K562 (cell line): ENCODE measurements at regions not wholly inside any gene's neighbourhood (a gene's known extent, or its start where the extent isn't known, plus 50 kb on each side); places are given as distances from the start of the nearest gene placed in this dataset.

ENCODE experiments used
- ATAC-seq: fragments of 200-7000 bp; cut with Tn5 transposase; 3 replicates; pipeline ENCODE4 v1.9.1; 2020; ENCODE audit warnings: moderate library complexity
- BruUV-seq: library from RNA; stranded (reverse); fragments of 400-500 nt; replicated peaks from 2 replicates; lab custom pipeline; 2021; lab: Mats Ljungman, UMichigan
- CTCF ChIA-PET: fragments of 300-600 bp; formaldehyde crosslinking; extraction: SDS; loops from one replicate; lab custom pipeline; 2021; ENCODE audit warnings: low intra/inter-chr PET ratio; lab: Yijun Ruan, JAX
- POLR2A ChIA-PET: fragments of 300-600, 350-650 bp; sonication (Branson Sonifier 250); formaldehyde crosslinking; extraction: SDS; loops from one replicate; lab custom pipeline; 2021; ENCODE audit warnings: antibody characterized with exemption, inconsistent platforms; lab: Yijun Ruan, JAX
- DNase-seq, 4 experiments: peaks; one replicate each; pipeline versions ENCODE4 v3.0.0 to v3.0.0-alpha.2; 2011 to 2018; ENCODE audit warnings: low spot score in 3 of 4, mixed read lengths in 3 of 4; ENCODE audit errors: extremely low read depth in 1 of 4
- FAIRE-seq: peaks from 2 replicates; lab custom pipeline; 2011; peaks lifted over from hg19 to GRCh38; lab: Jason Lieb, UNC
- H2AFZ ChIP-seq: 2 replicates; pipeline ENCODE4 v1.6.0; 2011; ENCODE audit warnings: low read depth, low read length, control low read depth, inconsistent platforms
- H3K27ac ChIP-seq: fragments of 200-600 bp; 3 replicates; pipeline ENCODE4 v1.8.0; 2011; ENCODE audit warnings: low read depth, mild to moderate bottlenecking, control low read depth, inconsistent platforms, low read length, moderate library complexity, mixed read lengths; ENCODE audit errors: extremely low read depth
- H3K27me3 ChIP-seq, 2 experiments: fragments of 300-600 bp in 1 of 2; 2 replicates in 1 of 2; 3 replicates in 1 of 2; pipeline versions ENCODE4 v1.6.0 to v1.8.0; 2011; ENCODE audit warnings: inconsistent platforms in 2 of 2, low read length in 2 of 2, mild to moderate bottlenecking in 1 of 2, mixed read lengths in 1 of 2, moderate library complexity in 1 of 2; ENCODE audit not compliant: control insufficient read depth in 2 of 2, insufficient read depth in 2 of 2
- H3K36me3 ChIP-seq: fragments of 300-600 bp; 3 replicates; pipeline ENCODE4 v1.8.0; 2011; ENCODE audit warnings: mild to moderate bottlenecking, low read length, inconsistent platforms; ENCODE audit not compliant: control insufficient read depth, insufficient read depth
- H3K4me1 ChIP-seq, 2 experiments: fragments of 200-600 bp in 1 of 2; replicated peaks in 1 of 2; 2 replicates in 1 of 2; 3 replicates in 1 of 2; pipeline versions ENCODE4 v1.5.1 to v1.8.0; 2011; ENCODE audit warnings: inconsistent platforms in 2 of 2, low read length in 2 of 2, mild to moderate bottlenecking in 1 of 2, mixed read lengths in 1 of 2, moderate library complexity in 1 of 2; ENCODE audit not compliant: control insufficient read depth in 2 of 2, insufficient read depth in 2 of 2
- H3K4me2 ChIP-seq: 2 replicates; pipeline ENCODE4 v1.6.1; 2011; ENCODE audit warnings: low read length, control low read depth, inconsistent platforms, mixed read lengths; ENCODE audit not compliant: insufficient read depth
- H3K4me3 ChIP-seq: fragments of 200-600 bp; sonication (generic), shearing (Covaris generic); 2 replicates; pipeline ENCODE4 v1.5.1; 2016; ENCODE audit warnings: control low read depth, inconsistent platforms
- H3K79me2 ChIP-seq: fragments of 200-600 bp; 3 replicates; pipeline ENCODE4 v1.8.0; 2011; ENCODE audit warnings: low read length, inconsistent platforms; ENCODE audit not compliant: control insufficient read depth, insufficient read depth
- H3K9ac ChIP-seq, 2 experiments: 2 replicates each; pipeline versions ENCODE4 v1.6.0 to v1.6.1; 2011; ENCODE audit warnings: low read depth in 2 of 2, low read length in 2 of 2, control low read depth in 1 of 2, inconsistent platforms in 1 of 2, mild to moderate bottlenecking in 1 of 2, mixed read lengths in 1 of 2; ENCODE audit not compliant: insufficient read depth in 1 of 2
- H3K9me1 ChIP-seq: one replicate; pipeline ENCODE4 v1.6.0; 2011; ENCODE audit warnings: inconsistent platforms, mild to moderate bottlenecking, low read length, moderate library complexity; ENCODE audit not compliant: control insufficient read depth, insufficient read depth
- H3K9me3 ChIP-seq: replicated peaks from 2 replicates; pipeline ENCODE4 v1.5.1; 2011; ENCODE audit warnings: low read depth, low read length, inconsistent platforms; ENCODE audit not compliant: control insufficient read depth, insufficient read depth
- H4K20me1 ChIP-seq: replicated peaks from 2 replicates; pipeline ENCODE4 v1.6.1; 2011; ENCODE audit warnings: low read length, inconsistent platforms, mixed read lengths; ENCODE audit not compliant: control insufficient read depth, insufficient read depth
- CBX5 ChIP-seq: IDR thresholded peaks from 2 replicates; pipeline ENCODE4 v1.6.1; 2014; ENCODE audit warnings: low read depth, borderline replicate concordance
- CC2D1A ChIP-seq: fragments of 450-650 bp; IDR thresholded peaks from 2 replicates; pipeline ENCODE4 v1.6.1; 2017; ENCODE audit warnings: mild to moderate bottlenecking
- CHD1 ChIP-seq: fragments of 200-600 bp; sonication (generic); IDR thresholded peaks from one replicate; pipeline ENCODE4 v1.6.1; 2012; ENCODE audit warnings: mild to moderate bottlenecking, moderate library complexity, low read length, inconsistent platforms
- MEIS2 ChIP-seq: fragments of 450-650 bp; IDR thresholded peaks from 2 replicates; pipeline ENCODE4 v1.6.1; 2014; ENCODE audit warnings: mild to moderate bottlenecking; ENCODE audit not compliant: partially characterized antibody
- NKRF ChIP-seq: fragments of 450-650 bp; IDR thresholded peaks from 2 replicates; pipeline ENCODE4 v1.6.1; 2016; ENCODE audit warnings: borderline replicate concordance
- NR1H2 ChIP-seq: sonication (generic); formaldehyde crosslinking; IDR thresholded peaks from 2 replicates; pipeline ENCODE4 v1.4.0; 2020; ENCODE audit warnings: mild to moderate bottlenecking, missing genetic modification reagents
- RFX7 ChIP-seq: fragments of 250-450 bp; sonication (Bioruptor Pico); IDR thresholded peaks from 2 replicates; pipeline ENCODE4 v1.5.1; 2021; ENCODE audit warnings: mild to moderate bottlenecking
- SRSF7 ChIP-seq: fragments of 200-400 bp; formaldehyde crosslinking; optimal IDR thresholded peaks from 2 replicates; pipeline ENCODE3; 2017; ENCODE audit warnings: mild to moderate bottlenecking, low read depth, low read length
- STAT5B ChIP-seq: fragments of 250-450 bp; sonication (Bioruptor Pico); IDR thresholded peaks from 2 replicates; pipeline ENCODE4 v1.8.0; 2021; ENCODE audit warnings: mild to moderate bottlenecking, inconsistent platforms
- TCF3 ChIP-seq: sonication (generic); formaldehyde crosslinking; IDR thresholded peaks from 2 replicates; pipeline ENCODE4 v1.4.0; 2020; ENCODE audit warnings: mild to moderate bottlenecking, missing genetic modification reagents
- TGIF2 ChIP-seq: sonication (generic); formaldehyde crosslinking; IDR thresholded peaks from 2 replicates; pipeline ENCODE4 v1.8.1; 2022; ENCODE audit warnings: mild to moderate bottlenecking, missing genetic modification reagents, moderate library complexity
- WHSC1 ChIP-seq: IDR thresholded peaks from one replicate; pipeline ENCODE4 v1.6.1; 2012; ENCODE audit warnings: low read length, control low read depth, inconsistent platforms
- ZFP91 ChIP-seq: sonication (generic); formaldehyde crosslinking; IDR thresholded peaks from 2 replicates; pipeline ENCODE4 v1.8.0; 2022; ENCODE audit warnings: mild to moderate bottlenecking, missing genetic modification reagents
- ZNF134 ChIP-seq: fragments of 250-450 bp; sonication (Bioruptor Pico); conservative IDR thresholded peaks from 2 replicates; pipeline ENCODE4 v1.4.0; 2020
- ZNF184 ChIP-seq: sonication (generic); formaldehyde crosslinking; IDR thresholded peaks from 2 replicates; pipeline ENCODE4 v1.5.0; 2020; ENCODE audit warnings: missing genetic modification reagents
- ZNF212 ChIP-seq: fragments of 450-650 bp; formaldehyde crosslinking; IDR thresholded peaks from 2 replicates; pipeline ENCODE4 v1.4.0; 2020; ENCODE audit warnings: mild to moderate bottlenecking
- ZNF274 ChIP-seq: IDR thresholded peaks from 2 replicates; pipeline ENCODE4 v1.6.1; 2011; ENCODE audit warnings: low read depth, mild to moderate bottlenecking, low read length, moderate library complexity, borderline replicate concordance
- WGBS: fragments of 100-300 bp; shearing (Covaris generic); methylation state at CpG from one replicate; pipeline ENCODE4 v1.1.6; 2016; ENCODE audit warnings: low coverage, mixed read lengths; ENCODE audit not compliant: insufficient coverage; ENCODE audit errors: missing lambda C conversion rate; 5-methylcytosine and 5-hydroxymethylcytosine counted together
- in situ Hi-C: fragments of 300-500 bp; cut with MboI; formaldehyde crosslinking; loops from 4 replicates; pipeline ENCODE4 v1.15.0; 2018; ENCODE audit warnings: inconsistent platforms, mixed read lengths
- intact Hi-C: fragments of 100-400 bp; cut with micrococcal nuclease; formaldehyde crosslinking; loops from 2 replicates; pipeline ENCODE4 v1.14.2; 2022

GRCh38 chr10:109765838-109766237, 157.5 kb downstream of the XPNPEP1 start:
- in situ Hi-C loops, result no loop called here
- H3K79me2 ChIP-seq, result no peaks in the 10 kb centered on the region
- no peak for ATAC-seq
- no peaks in the 10 kb centered on the region for H3K9me3 ChIP-seq
- H3K4me3 ChIP-seq, result no peak overlapping the region
- DNase-seq, result no peak
- FAIRE-seq, result no peak
- WGBS, result 17% methylated on average over 2 of the region's 2 CpGs
- TF ChIP-seq RFX7 (CRISPR knock-in tag) (no peak), STAT5B (CRISPR knock-in tag) (no peak), ZNF274 (no peak), ZNF212 (CRISPR knock-in tag) (no peak), TGIF2 (CRISPR knock-in tag) (no peak), NR1H2 (no peak), NKRF (no peak), ZFP91 (no peak), WHSC1 (no peak), ZNF184 (CRISPR knock-in tag) (no peak), CBX5 (no peak), MEIS2 (no peak), ZNF134 (no peak), CC2D1A (no peak), SRSF7 (no peak), CHD1 (no peak), TCF3 (no peak)
- H3K9me1 ChIP-seq, result no peaks in the 10 kb centered on the region
- no peak overlapping the region for H3K27ac ChIP-seq
- no peak overlapping the region for H2AFZ ChIP-seq
- H4K20me1 ChIP-seq, result no peaks in the 10 kb centered on the region
- ChIA-PET CTCF (no interaction called here), POLR2A (no interaction called here)
- H3K4me1 ChIP-seq, result no peaks in the 10 kb centered on the region
- H3K36me3 ChIP-seq, result no peaks in the 10 kb centered on the region
- H3K9ac ChIP-seq, result no peak overlapping the region
- no peaks in the 10 kb centered on the region for H3K27me3 ChIP-seq
- intact Hi-C loops, result no loop called here
- no peak overlapping the region for H3K4me2 ChIP-seq
- BruUV-seq, result no TSS peak
